ENCODE measurements at regions not wholly inside any gene's neighbourhood (a gene's known extent, or its start where the extent isn't known, plus 50 kb on each side); places are given as distances from the start of the nearest gene placed in this dataset.

GRCh38 chr6:156725712-156726111 is 51.5 kb upstream of the ARID1B start:
- DNase-seq = no peak

GRCh38 chr6:156720691-156721685 is 56.2 kb upstream of the ARID1B start:
- DNase-seq = peak; percentile 35

GRCh38 chr6:156719720-156720563 is 57.2 kb upstream of the ARID1B start:
- peak; percentile 68 for DNase-seq

- no peak for DNase-seq
Observed at GRCh38 chr6:156719395-156719719, 57.8 kb upstream of the ARID1B start.

- DNase-seq = no peak
Observed at GRCh38 chr6:156718647-156719394, 58.4 kb upstream of the ARID1B start.

GRCh38 chr6:156717542-156717941 is 59.6 kb upstream of the ARID1B start:
- no peak for DNase-seq

- no peak for DNase-seq
Observed at GRCh38 chr6:156715839-156716238, 61.3 kb upstream of the ARID1B start.

- no peak for DNase-seq
Observed at GRCh38 chr6:156713548-156713947, 63.6 kb upstream of the ARID1B start.

- no peak for DNase-seq
Observed at GRCh38 chr6:156710479-156710878, 66.7 kb upstream of the ARID1B start.

GRCh38 chr6:156707818-156708217 is 69.4 kb upstream of the ARID1B start:
- DNase-seq = no peak

- DNase-seq = no peak
Observed at GRCh38 chr6:156703719-156704118, 73.5 kb upstream of the ARID1B start.

GRCh38 chr6:156701966-156702365 is 75.2 kb upstream of the ARID1B start:
- no peak for DNase-seq

- no peak for DNase-seq
Observed at GRCh38 chr6:156700440-156701057, 76.6 kb upstream of the ARID1B start.

GRCh38 chr6:156699935-156700334 is 77.2 kb upstream of the ARID1B start:
- no peak for DNase-seq

- DNase-seq = no peak
Observed at GRCh38 chr6:156699017-156699421, 78.2 kb upstream of the ARID1B start.

GRCh38 chr6:156698239-156699016 is 78.8 kb upstream of the ARID1B start:
- no peak for DNase-seq

GRCh38 chr6:156697225-156697830 is 79.8 kb upstream of the ARID1B start:
- no peak for DNase-seq

- no peak for DNase-seq
Observed at GRCh38 chr6:156695742-156696141, 81.4 kb upstream of the ARID1B start.

- DNase-seq = no peak
Observed at GRCh38 chr6:156694679-156695078, 82.5 kb upstream of the ARID1B start.

GRCh38 chr6:156691018-156691417 is 86.2 kb upstream of the ARID1B start:
- no peak for DNase-seq

- DNase-seq = no peak
Observed at GRCh38 chr6:156689656-156690055, 87.5 kb upstream of the ARID1B start.

GRCh38 chr6:156688620-156688971 is 88.6 kb upstream of the ARID1B start:
- no peak for DNase-seq
